ENCODE measurements at regions not wholly inside any gene's neighbourhood (a gene's known extent, or its start where the extent isn't known, plus 50 kb on each side); places are given as distances from the start of the nearest gene placed in this dataset.

GRCh38 chr3:94416768-94417167, 353.9 kb downstream of the NSUN3 start:
- Histone ChIP-seq H3K36me3 (no peaks in the 10 kb centered on the region), H3K27me3 (replicated peaks; ENCODE audit: insufficient read depth) (no peaks in the 10 kb centered on the region), H3K4me3 (no peak overlapping the region), H3K27ac (no peak overlapping the region), H3K9me3 (no peaks in the 10 kb centered on the region), H3K4me1 (ENCODE audit: control insufficient read depth in 1 of 2, low read depth in 2 of 2) (no peaks in the 10 kb centered on the region)
- DNase-seq (ENCODE audit: low spot score) (no peak), ATAC-seq (ENCODE audit: insufficient number of reproducible peaks, low FRiP score, low read depth) (no peak)
- TF ChIP-seq CTCF (IDR thresholded peaks at IDR 0.05) = no peak

- Histone ChIP-seq H3K9me3 (no peaks in the 10 kb centered on the region), H3K27ac (no peak overlapping the region), H3K27me3 (replicated peaks; ENCODE audit: insufficient read depth) (no peaks in the 10 kb centered on the region), H3K4me1 (ENCODE audit: control insufficient read depth in 1 of 2, low read depth in 2 of 2) (no peaks in the 10 kb centered on the region), H3K36me3 (no peaks in the 10 kb centered on the region), H3K4me3 (no peak overlapping the region)
- DNase-seq (ENCODE audit: low spot score) (no peak), ATAC-seq (ENCODE audit: insufficient number of reproducible peaks, low FRiP score, low read depth) (no peak)
- TF ChIP-seq CTCF (IDR thresholded peaks at IDR 0.05) = no peak
Observed at GRCh38 chr3:94417963-94418455, 355.1 kb downstream of the NSUN3 start.

- Histone ChIP-seq H3K27me3 (replicated peaks; ENCODE audit: insufficient read depth) (no peaks in the 10 kb centered on the region), H3K4me1 (ENCODE audit: control insufficient read depth in 1 of 2, low read depth in 2 of 2) (no peaks in the 10 kb centered on the region), H3K4me3 (no peak overlapping the region), H3K9me3 (no peaks in the 10 kb centered on the region), H3K27ac (no peak overlapping the region), H3K36me3 (no peaks in the 10 kb centered on the region)
- ATAC-seq (ENCODE audit: insufficient number of reproducible peaks, low FRiP score, low read depth) (no peak), DNase-seq (ENCODE audit: low spot score) (no peak)
- TF ChIP-seq CTCF (IDR thresholded peaks at IDR 0.05) = no peak
Observed at GRCh38 chr3:94420931-94421330, 358.1 kb downstream of the NSUN3 start.

GRCh38 chr3:94423578-94423977, 360.7 kb downstream of the NSUN3 start:
- TF ChIP-seq CTCF (IDR thresholded peaks at IDR 0.05) = no peak
- Histone ChIP-seq H3K4me1 (ENCODE audit: control insufficient read depth in 1 of 2, low read depth in 2 of 2) (no peaks in the 10 kb centered on the region), H3K4me3 (no peak overlapping the region), H3K36me3 (no peaks in the 10 kb centered on the region), H3K9me3 (no peaks in the 10 kb centered on the region), H3K27ac (no peak overlapping the region), H3K27me3 (replicated peaks; ENCODE audit: insufficient read depth) (no peaks in the 10 kb centered on the region)
- ATAC-seq (ENCODE audit: insufficient number of reproducible peaks, low FRiP score, low read depth) (no peak), DNase-seq (ENCODE audit: low spot score) (no peak)

GRCh38 chr3:94429517-94429916, 366.7 kb downstream of the NSUN3 start:
- Histone ChIP-seq H3K27me3 (replicated peaks; ENCODE audit: insufficient read depth) (no peaks in the 10 kb centered on the region), H3K27ac (no peak overlapping the region), H3K36me3 (no peaks in the 10 kb centered on the region), H3K4me1 (ENCODE audit: control insufficient read depth in 1 of 2, low read depth in 2 of 2) (peaks cover 3 to 4% of the 10 kb centered on the region in 2 donors), H3K4me3 (no peak overlapping the region), H3K9me3 (no peaks in the 10 kb centered on the region)
- DNase-seq (ENCODE audit: low spot score) (no peak), ATAC-seq (ENCODE audit: insufficient number of reproducible peaks, low FRiP score, low read depth) (no peak)
- TF ChIP-seq CTCF (IDR thresholded peaks at IDR 0.05) = no peak
